ENCODE measurements at regions not wholly inside any gene's neighbourhood (a gene's known extent, or its start where the extent isn't known, plus 50 kb on each side); places are given as distances from the start of the nearest gene placed in this dataset.

- TF ChIP-seq CTCF (IDR thresholded peaks at IDR 0.05; ENCODE audit: insufficient read depth, low read length) (peak; percentile 48), POLR2AphosphoS5 (IDR thresholded peaks at IDR 0.05; ENCODE audit: low read depth) (no peak), GABPA (IDR thresholded peaks at IDR 0.05; ENCODE audit: low read depth) (no peak)
Measured at GRCh38 chr14:22099942-22100763, 426.5 kb upstream of the OR4E1 start.
